Hepatocyte (in vitro differentiated cells): ENCODE measurements at regions not wholly inside any gene's neighbourhood (a gene's known extent, or its start where the extent isn't known, plus 50 kb on each side); places are given as distances from the start of the nearest gene placed in this dataset.

ENCODE experiments used
- DNase-seq: peaks from one replicate; pipeline ENCODE4 v3.0.0-alpha.2; 2016; ENCODE audit warnings: low spot score
- H2AFZ ChIP-seq: fragments of 200-600 bp; sonication (generic); 2 replicates; pipeline ENCODE4 v1.6.0; 2016; ENCODE audit warnings: antibody characterized with exemption, mild to moderate bottlenecking
- H3K27ac ChIP-seq: fragments of 200-600 bp; sonication (generic); 2 replicates; pipeline ENCODE4 v1.5.1; 2016; ENCODE audit warnings: mild to moderate bottlenecking
- H3K27me3 ChIP-seq: fragments of 200-600 bp; sonication (generic); 2 replicates; pipeline ENCODE4 v1.6.1; 2016
- H3K36me3 ChIP-seq: fragments of 200-600 bp; sonication (generic); replicated peaks from 2 replicates; pipeline ENCODE4 v1.5.1; 2016; ENCODE audit warnings: low read depth; ENCODE audit not compliant: insufficient read depth
- H3K4me1 ChIP-seq: fragments of 200-600 bp; sonication (generic); 2 replicates; pipeline ENCODE4 v1.5.1; 2016; ENCODE audit warnings: mild to moderate bottlenecking, moderate library complexity; ENCODE audit not compliant: insufficient read depth
- H3K4me2 ChIP-seq: fragments of 200-600 bp; sonication (generic); 2 replicates; pipeline ENCODE4 v1.6.0; 2016
- H3K4me3 ChIP-seq: fragments of 200-600 bp; sonication (generic); 2 replicates; pipeline ENCODE4 v1.5.1; 2016; ENCODE audit warnings: mild to moderate bottlenecking
- H3K79me2 ChIP-seq: fragments of 200-600 bp; sonication (generic); 2 replicates; pipeline ENCODE4 v1.6.0; 2017; ENCODE audit warnings: mild to moderate bottlenecking
- H3K9me2 ChIP-seq: fragments of 200-600 bp; sonication (generic); replicated peaks from 2 replicates; pipeline ENCODE4 v1.6.0; 2017; ENCODE audit warnings: mild to moderate bottlenecking; ENCODE audit not compliant: insufficient read depth
- H3K9me3 ChIP-seq: fragments of 200-600 bp; sonication (generic); 2 replicates; pipeline ENCODE4 v1.5.1; 2016; ENCODE audit warnings: low read depth, mild to moderate bottlenecking
- H4K20me1 ChIP-seq: fragments of 200-600 bp; sonication (generic); 2 replicates; pipeline ENCODE4 v1.6.0; 2016; ENCODE audit warnings: mild to moderate bottlenecking; ENCODE audit not compliant: insufficient read depth, poor library complexity, severe bottlenecking
- CTCF ChIP-seq: fragments of 200-600 bp; sonication (generic); IDR thresholded peaks from 2 replicates; pipeline ENCODE4 v1.5.1; 2016; ENCODE audit warnings: antibody characterized with exemption, mild to moderate bottlenecking; ENCODE audit not compliant: poor library complexity
- EZH2 ChIP-seq: fragments of 200-600 bp; sonication (generic); IDR thresholded peaks from 2 replicates; pipeline ENCODE4 v1.6.1; 2016; ENCODE audit warnings: antibody characterized with exemption, mild to moderate bottlenecking, borderline replicate concordance
- EZH2phosphoT487 ChIP-seq: fragments of 200-600 bp; sonication (generic); IDR thresholded peaks from one replicate; pipeline ENCODE4 v1.6.1; 2018; ENCODE audit warnings: antibody characterized with exemption, mild to moderate bottlenecking, low read depth, moderate library complexity; ENCODE audit not compliant: unreplicated experiment, severe bottlenecking
- WGBS: methylation state at CpG from one replicate; pipeline ENCODE4 v1.1.6; 2016; ENCODE audit warnings: low lambda C conversion rate; ENCODE audit errors: missing lambda C conversion rate; 5-methylcytosine and 5-hydroxymethylcytosine counted together

- Histone ChIP-seq H2AFZ (no peak overlapping the region), H3K4me3 (no peak overlapping the region), H3K27ac (no peak overlapping the region), H3K4me2 (no peak overlapping the region), H3K9me2 (no peaks in the 10 kb centered on the region), H3K9me3 (no peaks in the 10 kb centered on the region), H3K4me1 (no peaks in the 10 kb centered on the region), H4K20me1 (no peaks in the 10 kb centered on the region), H3K36me3 (no peaks in the 10 kb centered on the region), H3K79me2 (no peaks in the 10 kb centered on the region), H3K27me3 (no peaks in the 10 kb centered on the region)
- TF ChIP-seq EZH2phosphoT487 (no peak), EZH2 (no peak), CTCF (no peak)
- WGBS, result 98% methylated on average over 3 of the region's 3 CpGs
- DNase-seq, result no peak
Observed at GRCh38 chr2:144180131-144180530, 339.8 kb downstream of the ZEB2 start.

DNA sequence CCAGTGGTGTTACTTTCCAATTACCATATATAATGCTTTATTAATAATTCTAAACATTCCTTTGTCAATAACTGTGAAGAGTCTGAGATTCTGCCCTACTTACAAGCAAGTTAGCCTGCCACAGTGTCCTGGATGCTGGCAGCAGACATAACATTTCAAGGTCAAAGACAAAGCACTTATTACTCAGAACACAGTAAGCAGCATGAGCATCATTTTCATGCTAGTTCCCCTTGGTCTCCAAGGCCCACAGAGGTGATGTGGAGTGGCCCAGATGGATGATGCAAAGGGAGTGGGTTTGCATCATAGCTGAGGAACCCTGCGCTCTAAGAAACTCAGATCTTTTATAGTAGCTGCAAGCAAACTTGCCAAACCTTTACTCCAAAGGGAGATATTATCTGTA is 349.7 kb downstream of the ZEB2 start:
- DNase-seq, result no peak
- Histone ChIP-seq H3K4me2 (no peak overlapping the region), H2AFZ (no peak overlapping the region), H3K9me2 (no peaks in the 10 kb centered on the region), H3K9me3 (no peaks in the 10 kb centered on the region), H3K4me3 (no peak overlapping the region), H3K4me1 (no peaks in the 10 kb centered on the region), H4K20me1 (no peaks in the 10 kb centered on the region), H3K27me3 (no peaks in the 10 kb centered on the region), H3K27ac (no peak overlapping the region), H3K79me2 (no peaks in the 10 kb centered on the region), H3K36me3 (no peaks in the 10 kb centered on the region)
- TF ChIP-seq EZH2phosphoT487 (no peak), CTCF (no peak), EZH2 (no peak)
- 100% methylated on average over 1 of the region's 1 CpG for WGBS

DNA sequence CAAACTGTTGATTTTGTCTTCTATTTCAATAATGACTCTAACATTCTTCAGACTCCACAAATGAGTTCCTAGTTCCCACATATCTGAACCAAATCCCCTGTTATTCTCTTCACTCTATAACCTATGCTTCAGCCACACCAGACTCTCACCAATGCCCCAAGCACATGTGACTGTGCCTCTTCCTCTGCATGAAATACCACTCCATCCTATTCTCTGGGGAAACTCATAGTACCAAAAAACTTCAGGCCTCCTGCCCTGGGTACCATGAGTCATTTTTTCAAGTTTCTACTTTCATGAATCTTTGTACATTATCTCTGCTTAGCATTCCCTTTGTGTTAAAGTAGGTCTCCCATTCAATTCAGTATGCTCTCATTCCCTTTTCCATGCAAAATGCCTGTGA is 353.2 kb downstream of the ZEB2 start:
- Histone ChIP-seq H3K4me1 (no peaks in the 10 kb centered on the region), H3K4me3 (no peak overlapping the region), H3K36me3 (no peaks in the 10 kb centered on the region), H3K27ac (no peak overlapping the region), H2AFZ (no peak overlapping the region), H3K4me2 (no peak overlapping the region), H3K9me2 (no peaks in the 10 kb centered on the region), H3K9me3 (no peaks in the 10 kb centered on the region), H3K27me3 (no peaks in the 10 kb centered on the region), H3K79me2 (no peaks in the 10 kb centered on the region), H4K20me1 (no peaks in the 10 kb centered on the region)
- DNase-seq, result no peak
- no peak for TF ChIP-seq EZH2phosphoT487
- no peak for TF ChIP-seq CTCF
- TF ChIP-seq EZH2, result no peak

- TF ChIP-seq EZH2phosphoT487 (no peak), CTCF (no peak), EZH2 (no peak)
- Histone ChIP-seq H2AFZ (no peak overlapping the region), H3K36me3 (no peaks in the 10 kb centered on the region), H3K9me2 (no peaks in the 10 kb centered on the region), H3K27ac (no peak overlapping the region), H4K20me1 (no peaks in the 10 kb centered on the region), H3K79me2 (no peaks in the 10 kb centered on the region), H3K27me3 (no peaks in the 10 kb centered on the region), H3K4me2 (no peak overlapping the region), H3K4me1 (no peaks in the 10 kb centered on the region), H3K9me3 (no peaks in the 10 kb centered on the region), H3K4me3 (no peak overlapping the region)
- no peak for DNase-seq
- WGBS, result 78% methylated on average over 1 of the region's 1 CpG
Observed at GRCh38 chr2:144165599-144166250, 354.2 kb downstream of the ZEB2 start.
